ENCODE measurements at regions not wholly inside any gene's neighbourhood (a gene's known extent, or its start where the extent isn't known, plus 50 kb on each side); places are given as distances from the start of the nearest gene placed in this dataset.

DNA sequence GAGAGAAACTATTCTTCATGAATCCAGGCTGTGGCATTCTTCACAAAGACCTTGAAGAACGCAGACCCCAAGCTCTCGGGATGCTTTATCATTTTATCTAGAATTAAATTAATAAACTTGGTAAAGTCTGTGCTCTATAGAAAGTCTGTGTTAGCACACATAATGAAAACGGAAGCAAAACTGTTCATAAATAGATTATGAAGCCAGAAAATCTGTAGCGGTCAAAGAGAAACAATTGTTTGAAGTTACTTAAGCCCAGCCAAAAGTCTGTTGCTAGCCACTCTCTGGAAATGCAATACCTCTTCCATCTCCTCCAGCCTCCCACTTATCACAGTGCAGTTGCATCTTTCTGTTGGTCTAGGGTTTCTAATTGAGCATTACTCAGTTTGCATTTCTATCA, 375.9 kb downstream of the KIF4B start:
- 85% methylated on average over 4 of the region's 4 CpGs for WGBS
- H3K9ac ChIP-seq (ENCODE audit: low read depth in 1 of 2, low read length in 2 of 2): no peak overlapping the region
- H3K27ac ChIP-seq (ENCODE audit: low read depth in 1 of 2, low read length in 2 of 2): no peak overlapping the region
- no peaks in the 10 kb centered on the region for H3K4me1 ChIP-seq (ENCODE audit: control insufficient read depth in 4 of 4, insufficient read depth in 4 of 4, low read length in 3 of 4)
- no peaks in the 10 kb centered on the region for H3K27me3 ChIP-seq (ENCODE audit: control insufficient read depth in 4 of 4, insufficient read depth in 4 of 4, low read length in 3 of 4)
- no peaks in the 10 kb centered on the region for H3K36me3 ChIP-seq (ENCODE audit: control insufficient read depth in 4 of 4, insufficient read depth in 3 of 4, low read depth in 1 of 4, low read length in 3 of 4)
- H3K4me3 ChIP-seq (ENCODE audit: low read depth in 1 of 3, low read length in 3 of 3): no peak overlapping the region
- DNase-seq (ENCODE audit: low spot score): no peak
- TF ChIP-seq, protein P1, sequence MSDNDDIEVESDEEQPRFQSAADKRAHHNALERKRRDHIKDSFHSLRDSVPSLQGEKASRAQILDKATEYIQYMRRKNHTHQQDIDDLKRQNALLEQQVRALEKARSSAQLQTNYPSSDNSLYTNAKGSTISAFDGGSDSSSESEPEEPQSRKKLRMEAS (IDR thresholded peaks at IDR 0.05): no peak
- no peak for TF ChIP-seq FOXA2 (IDR thresholded peaks at IDR 0.05)
- TF ChIP-seq SP1 (IDR thresholded peaks at IDR 0.05): no peak
- TF ChIP-seq EGR1 (IDR thresholded peaks at IDR 0.05; ENCODE audit: low read depth in 2 of 2): no peak
- no peak for TF ChIP-seq FOXA1 (IDR thresholded peaks at IDR 0.05)
- no peak for TF ChIP-seq GABPA (IDR thresholded peaks at IDR 0.05 in 1 of 2, conservative IDR thresholded peaks at IDR 0.05 in 1 of 2)
- no peak for TF ChIP-seq YY1 (IDR thresholded peaks at IDR 0.05)
- peaks cover 0 to 2% (median 0%) of the 10 kb centered on the region in 4 donors for H3K9me3 ChIP-seq (ENCODE audit: control insufficient read depth in 4 of 4, low read length in 3 of 4)

DNA sequence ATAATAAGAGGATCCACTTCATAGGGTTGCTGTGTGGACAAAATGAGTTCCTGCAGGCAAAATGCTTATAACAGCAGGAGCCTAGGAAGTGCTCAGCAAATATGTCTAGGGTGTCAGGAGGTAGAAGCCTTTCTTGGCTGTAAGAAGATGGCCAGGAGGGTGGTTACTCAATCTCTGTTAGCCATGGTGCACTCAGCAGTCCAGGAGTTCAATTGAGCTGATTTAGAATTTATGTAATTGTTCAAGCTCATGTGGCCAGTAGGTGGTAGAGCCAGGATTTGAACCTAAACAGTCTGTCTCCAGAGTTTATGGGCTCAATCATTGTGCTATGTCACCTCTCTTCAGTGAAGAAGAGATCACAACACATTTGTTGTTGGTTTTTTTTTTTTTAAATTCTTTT, 381.2 kb downstream of the KIF4B start:
- Histone ChIP-seq H3K9me3 (ENCODE audit: control insufficient read depth in 4 of 4, low read length in 3 of 4) (no peaks in the 10 kb centered on the region), H3K4me1 (ENCODE audit: control insufficient read depth in 4 of 4, insufficient read depth in 4 of 4, low read length in 3 of 4) (no peaks in the 10 kb centered on the region), H3K27ac (ENCODE audit: low read depth in 1 of 2, low read length in 2 of 2) (no peak overlapping the region), H3K4me3 (ENCODE audit: low read depth in 1 of 3, low read length in 3 of 3) (no peak overlapping the region), H3K9ac (ENCODE audit: low read depth in 1 of 2, low read length in 2 of 2) (no peak overlapping the region), H3K27me3 (ENCODE audit: control insufficient read depth in 4 of 4, insufficient read depth in 4 of 4, low read length in 3 of 4) (no peaks in the 10 kb centered on the region), H3K36me3 (ENCODE audit: control insufficient read depth in 4 of 4, insufficient read depth in 3 of 4, low read depth in 1 of 4, low read length in 3 of 4) (no peaks in the 10 kb centered on the region)
- DNase-seq (ENCODE audit: low spot score): no peak
- TF ChIP-seq TAF1 (conservative IDR thresholded peaks at IDR 0.05): no peak
- TF ChIP-seq, protein P2, sequence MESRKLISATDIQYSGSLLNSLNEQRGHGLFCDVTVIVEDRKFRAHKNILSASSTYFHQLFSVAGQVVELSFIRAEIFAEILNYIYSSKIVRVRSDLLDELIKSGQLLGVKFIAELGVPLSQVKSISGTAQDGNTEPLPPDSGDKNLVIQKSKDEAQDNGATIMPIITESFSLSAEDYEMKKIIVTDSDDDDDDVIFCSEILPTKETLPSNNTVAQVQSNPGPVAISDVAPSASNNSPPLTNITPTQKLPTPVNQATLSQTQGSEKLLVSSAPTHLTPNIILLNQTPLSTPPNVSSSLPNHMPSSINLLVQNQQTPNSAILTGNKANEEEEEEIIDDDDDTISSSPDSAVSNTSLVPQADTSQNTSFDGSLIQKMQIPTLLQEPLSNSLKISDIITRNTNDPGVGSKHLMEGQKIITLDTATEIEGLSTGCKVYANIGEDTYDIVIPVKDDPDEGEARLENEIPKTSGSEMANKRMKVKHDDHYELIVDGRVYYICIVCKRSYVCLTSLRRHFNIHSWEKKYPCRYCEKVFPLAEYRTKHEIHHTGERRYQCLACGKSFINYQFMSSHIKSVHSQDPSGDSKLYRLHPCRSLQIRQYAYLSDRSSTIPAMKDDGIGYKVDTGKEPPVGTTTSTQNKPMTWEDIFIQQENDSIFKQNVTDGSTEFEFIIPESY (IDR thresholded peaks at IDR 0.05): no peak
- no peak for TF ChIP-seq SP1 (IDR thresholded peaks at IDR 0.05)
- TF ChIP-seq RAD21 (IDR thresholded peaks at IDR 0.05): no peak
- no peak for TF ChIP-seq EGR1 (IDR thresholded peaks at IDR 0.05; ENCODE audit: low read depth in 2 of 2)

DNA sequence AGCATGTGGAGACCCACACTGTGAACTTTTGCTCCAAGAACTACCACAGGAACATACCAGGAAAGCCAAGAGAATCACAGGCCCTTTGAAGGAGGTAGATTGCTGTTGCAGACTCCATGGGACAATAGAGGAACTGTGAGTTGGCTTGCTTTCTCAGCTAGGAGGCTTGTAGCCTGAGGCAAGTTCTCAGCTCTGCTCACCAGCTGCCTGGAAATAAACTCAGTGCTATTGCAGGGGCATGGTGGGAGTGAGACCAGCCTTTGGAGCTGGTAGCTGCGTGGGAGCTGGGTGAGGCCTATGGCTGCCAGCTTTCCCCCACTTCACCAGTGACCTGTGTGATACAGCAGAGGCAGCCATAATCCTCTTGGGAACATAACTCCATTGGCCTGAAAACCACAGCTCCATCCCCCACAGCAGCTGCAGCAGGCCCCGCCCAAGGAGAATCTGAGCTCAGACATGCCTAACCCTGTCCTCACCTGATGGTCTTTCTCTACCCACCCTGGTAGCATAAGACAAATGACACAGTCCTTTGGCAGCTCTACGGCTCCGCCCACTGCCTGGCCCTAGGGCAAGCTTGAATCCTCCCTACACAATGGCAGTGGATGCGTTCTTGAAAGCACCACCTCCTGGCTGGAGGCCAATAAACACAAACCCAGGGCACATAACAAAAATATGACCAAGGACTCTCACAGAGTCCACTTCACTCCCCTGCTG, 389.5 kb downstream of the KIF4B start:
- Histone ChIP-seq H3K27ac (ENCODE audit: low read depth in 1 of 2, low read length in 2 of 2) (no peak overlapping the region), H3K9me3 (ENCODE audit: control insufficient read depth in 4 of 4, low read length in 3 of 4) (peaks cover 0 to 10% (median 0%) of the 10 kb centered on the region in 4 donors), H3K36me3 (ENCODE audit: control insufficient read depth in 4 of 4, insufficient read depth in 3 of 4, low read depth in 1 of 4, low read length in 3 of 4) (no peaks in the 10 kb centered on the region), H3K27me3 (ENCODE audit: control insufficient read depth in 4 of 4, insufficient read depth in 4 of 4, low read length in 3 of 4) (no peaks in the 10 kb centered on the region), H3K9ac (ENCODE audit: low read depth in 1 of 2, low read length in 2 of 2) (no peak overlapping the region), H3K4me1 (ENCODE audit: control insufficient read depth in 4 of 4, insufficient read depth in 4 of 4, low read length in 3 of 4) (no peaks in the 10 kb centered on the region), H3K4me3 (ENCODE audit: low read depth in 1 of 3, low read length in 3 of 3) (no peak overlapping the region)
- no peak for DNase-seq (ENCODE audit: low spot score)
- 92% methylated on average over 5 of the region's 5 CpGs for WGBS
- TF ChIP-seq, protein P1 (IDR thresholded peaks at IDR 0.05): no peak
- TF ChIP-seq, protein P3, sequence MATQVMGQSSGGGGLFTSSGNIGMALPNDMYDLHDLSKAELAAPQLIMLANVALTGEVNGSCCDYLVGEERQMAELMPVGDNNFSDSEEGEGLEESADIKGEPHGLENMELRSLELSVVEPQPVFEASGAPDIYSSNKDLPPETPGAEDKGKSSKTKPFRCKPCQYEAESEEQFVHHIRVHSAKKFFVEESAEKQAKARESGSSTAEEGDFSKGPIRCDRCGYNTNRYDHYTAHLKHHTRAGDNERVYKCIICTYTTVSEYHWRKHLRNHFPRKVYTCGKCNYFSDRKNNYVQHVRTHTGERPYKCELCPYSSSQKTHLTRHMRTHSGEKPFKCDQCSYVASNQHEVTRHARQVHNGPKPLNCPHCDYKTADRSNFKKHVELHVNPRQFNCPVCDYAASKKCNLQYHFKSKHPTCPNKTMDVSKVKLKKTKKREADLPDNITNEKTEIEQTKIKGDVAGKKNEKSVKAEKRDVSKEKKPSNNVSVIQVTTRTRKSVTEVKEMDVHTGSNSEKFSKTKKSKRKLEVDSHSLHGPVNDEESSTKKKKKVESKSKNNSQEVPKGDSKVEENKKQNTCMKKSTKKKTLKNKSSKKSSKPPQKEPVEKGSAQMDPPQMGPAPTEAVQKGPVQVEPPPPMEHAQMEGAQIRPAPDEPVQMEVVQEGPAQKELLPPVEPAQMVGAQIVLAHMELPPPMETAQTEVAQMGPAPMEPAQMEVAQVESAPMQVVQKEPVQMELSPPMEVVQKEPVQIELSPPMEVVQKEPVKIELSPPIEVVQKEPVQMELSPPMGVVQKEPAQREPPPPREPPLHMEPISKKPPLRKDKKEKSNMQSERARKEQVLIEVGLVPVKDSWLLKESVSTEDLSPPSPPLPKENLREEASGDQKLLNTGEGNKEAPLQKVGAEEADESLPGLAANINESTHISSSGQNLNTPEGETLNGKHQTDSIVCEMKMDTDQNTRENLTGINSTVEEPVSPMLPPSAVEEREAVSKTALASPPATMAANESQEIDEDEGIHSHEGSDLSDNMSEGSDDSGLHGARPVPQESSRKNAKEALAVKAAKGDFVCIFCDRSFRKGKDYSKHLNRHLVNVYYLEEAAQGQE (IDR thresholded peaks at IDR 0.05): no peak
- no peak for TF ChIP-seq TAF1 (conservative IDR thresholded peaks at IDR 0.05)
- no peak for TF ChIP-seq GABPA (IDR thresholded peaks at IDR 0.05 in 1 of 2, conservative IDR thresholded peaks at IDR 0.05 in 1 of 2)
- TF ChIP-seq HNF4G (IDR thresholded peaks at IDR 0.05): no peak
- TF ChIP-seq, protein P2 (IDR thresholded peaks at IDR 0.05): no peak
- TF ChIP-seq, protein P4, sequence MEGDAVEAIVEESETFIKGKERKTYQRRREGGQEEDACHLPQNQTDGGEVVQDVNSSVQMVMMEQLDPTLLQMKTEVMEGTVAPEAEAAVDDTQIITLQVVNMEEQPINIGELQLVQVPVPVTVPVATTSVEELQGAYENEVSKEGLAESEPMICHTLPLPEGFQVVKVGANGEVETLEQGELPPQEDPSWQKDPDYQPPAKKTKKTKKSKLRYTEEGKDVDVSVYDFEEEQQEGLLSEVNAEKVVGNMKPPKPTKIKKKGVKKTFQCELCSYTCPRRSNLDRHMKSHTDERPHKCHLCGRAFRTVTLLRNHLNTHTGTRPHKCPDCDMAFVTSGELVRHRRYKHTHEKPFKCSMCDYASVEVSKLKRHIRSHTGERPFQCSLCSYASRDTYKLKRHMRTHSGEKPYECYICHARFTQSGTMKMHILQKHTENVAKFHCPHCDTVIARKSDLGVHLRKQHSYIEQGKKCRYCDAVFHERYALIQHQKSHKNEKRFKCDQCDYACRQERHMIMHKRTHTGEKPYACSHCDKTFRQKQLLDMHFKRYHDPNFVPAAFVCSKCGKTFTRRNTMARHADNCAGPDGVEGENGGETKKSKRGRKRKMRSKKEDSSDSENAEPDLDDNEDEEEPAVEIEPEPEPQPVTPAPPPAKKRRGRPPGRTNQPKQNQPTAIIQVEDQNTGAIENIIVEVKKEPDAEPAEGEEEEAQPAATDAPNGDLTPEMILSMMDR (IDR thresholded peaks at IDR 0.05; ENCODE audit: low read depth, low read length, missing input control): no peak
- no peak for TF ChIP-seq FOXA1 (IDR thresholded peaks at IDR 0.05)
- TF ChIP-seq YY1 (IDR thresholded peaks at IDR 0.05): no peak
- TF ChIP-seq HNF4A (conservative IDR thresholded peaks at IDR 0.05): no peak
- no peak for TF ChIP-seq RAD21 (IDR thresholded peaks at IDR 0.05)

Data from liver (tissue), 8 donors.